ENCODE measurements at regions not wholly inside any gene's neighbourhood (a gene's known extent, or its start where the extent isn't known, plus 50 kb on each side); places are given as distances from the start of the nearest gene placed in this dataset.

DNA sequence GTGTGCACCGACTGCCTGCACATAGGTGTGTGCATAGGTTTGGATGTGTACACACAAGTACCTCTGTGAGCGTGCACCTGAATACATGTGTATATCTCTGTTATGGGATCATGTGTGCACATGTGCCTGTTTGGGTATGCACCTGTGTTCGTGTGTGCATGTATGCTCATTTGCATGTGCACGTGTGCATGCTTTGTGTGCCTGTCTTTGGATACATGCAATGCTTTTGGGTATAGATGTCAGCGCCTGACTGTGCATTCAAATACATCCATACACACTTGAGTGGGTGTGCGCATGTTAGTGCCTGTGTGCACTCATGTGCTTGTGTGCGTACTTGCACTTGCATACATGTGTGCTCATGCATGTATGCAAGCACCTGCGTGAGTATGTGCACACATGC lies 258.1 kb downstream of the IRX2 start:
- no peaks in the 10 kb centered on the region for H3K27me3 ChIP-seq
- H3K9me3 ChIP-seq = no peaks in the 10 kb centered on the region
- no peaks in the 10 kb centered on the region for H3K4me1 ChIP-seq (ENCODE audit: insufficient read depth)
- intact Hi-C loops (cut with DNase I) = no loop called here
- H3K27ac ChIP-seq = no peak overlapping the region
- no peaks in the 10 kb centered on the region for H3K36me3 ChIP-seq
- whole genome bisulfite sequencing, 3 donors = 73 to 88% (median 78%) methylated on average over 8 of the region's 8 CpGs
- TF ChIP-seq, protein P1, sequence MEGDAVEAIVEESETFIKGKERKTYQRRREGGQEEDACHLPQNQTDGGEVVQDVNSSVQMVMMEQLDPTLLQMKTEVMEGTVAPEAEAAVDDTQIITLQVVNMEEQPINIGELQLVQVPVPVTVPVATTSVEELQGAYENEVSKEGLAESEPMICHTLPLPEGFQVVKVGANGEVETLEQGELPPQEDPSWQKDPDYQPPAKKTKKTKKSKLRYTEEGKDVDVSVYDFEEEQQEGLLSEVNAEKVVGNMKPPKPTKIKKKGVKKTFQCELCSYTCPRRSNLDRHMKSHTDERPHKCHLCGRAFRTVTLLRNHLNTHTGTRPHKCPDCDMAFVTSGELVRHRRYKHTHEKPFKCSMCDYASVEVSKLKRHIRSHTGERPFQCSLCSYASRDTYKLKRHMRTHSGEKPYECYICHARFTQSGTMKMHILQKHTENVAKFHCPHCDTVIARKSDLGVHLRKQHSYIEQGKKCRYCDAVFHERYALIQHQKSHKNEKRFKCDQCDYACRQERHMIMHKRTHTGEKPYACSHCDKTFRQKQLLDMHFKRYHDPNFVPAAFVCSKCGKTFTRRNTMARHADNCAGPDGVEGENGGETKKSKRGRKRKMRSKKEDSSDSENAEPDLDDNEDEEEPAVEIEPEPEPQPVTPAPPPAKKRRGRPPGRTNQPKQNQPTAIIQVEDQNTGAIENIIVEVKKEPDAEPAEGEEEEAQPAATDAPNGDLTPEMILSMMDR (IDR thresholded peaks at IDR 0.05) = no peak
- TF ChIP-seq POLR2A (IDR thresholded peaks at IDR 0.05) (no peak), EP300 (IDR thresholded peaks at IDR 0.05) (no peak)
- DNase-seq = no peak
- no peak overlapping the region for H3K4me3 ChIP-seq

DNA sequence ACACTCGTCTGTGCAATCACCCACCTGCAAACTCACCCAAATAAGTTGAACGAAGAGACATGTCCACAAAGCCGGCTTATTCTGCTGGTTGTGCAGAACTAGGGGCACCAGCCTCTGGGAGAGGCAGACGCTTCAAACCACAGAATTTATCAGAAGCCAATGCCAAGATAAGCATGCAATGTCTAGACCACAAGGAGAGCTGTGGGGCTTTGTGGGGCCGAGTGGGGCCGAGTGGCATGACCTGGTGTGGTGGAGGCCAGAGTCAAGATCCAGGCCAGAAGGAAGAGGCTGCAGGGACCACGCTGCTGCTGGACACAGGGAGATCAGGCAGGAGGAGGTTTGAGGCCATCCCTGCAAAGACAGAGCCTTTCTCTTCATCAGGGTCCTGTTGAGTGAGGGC lies 259.0 kb downstream of the IRX2 start:
- Histone ChIP-seq H3K4me1 (ENCODE audit: insufficient read depth) (no peaks in the 10 kb centered on the region), H3K27ac (no peak overlapping the region), H3K27me3 (no peaks in the 10 kb centered on the region), H3K36me3 (no peaks in the 10 kb centered on the region), H3K4me3 (no peak overlapping the region), H3K9me3 (no peaks in the 10 kb centered on the region)
- no peak for TF ChIP-seq POLR2A (IDR thresholded peaks at IDR 0.05)
- TF ChIP-seq, protein P1 (IDR thresholded peaks at IDR 0.05) = no peak
- no peak for TF ChIP-seq EP300 (IDR thresholded peaks at IDR 0.05)
- WGBS, 3 donors = 54 to 76% (median 71%) methylated on average over 7 of the region's 7 CpGs
- intact Hi-C loops (cut with DNase I) = no loop called here
- DNase-seq = no peak

DNA sequence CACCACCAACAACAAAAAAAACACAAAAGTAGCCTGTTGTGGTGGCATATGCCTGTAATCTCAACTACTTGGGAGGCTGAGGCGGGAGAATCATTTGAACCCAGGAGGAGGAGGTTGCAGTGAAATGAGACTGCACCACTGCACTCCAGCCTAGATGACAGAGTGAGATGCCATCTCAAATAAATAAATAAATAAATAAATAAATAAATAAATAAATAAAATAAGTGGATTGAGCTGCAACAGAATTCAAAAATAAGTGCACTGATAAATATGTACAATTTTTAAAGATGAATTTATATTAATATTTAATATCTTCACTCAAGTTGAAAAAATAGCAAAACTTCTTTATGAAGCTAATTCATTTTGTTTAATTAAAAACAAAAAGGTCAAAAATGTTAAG lies 259.6 kb downstream of the IRX2 start:
- no peaks in the 10 kb centered on the region for H3K9me3 ChIP-seq
- no peak overlapping the region for H3K27ac ChIP-seq
- no peak overlapping the region for H3K4me3 ChIP-seq
- no peaks in the 10 kb centered on the region for H3K27me3 ChIP-seq
- 95 to 100% (median 100%) methylated on average over 1 of the region's 1 CpG for WGBS, 3 donors
- no peaks in the 10 kb centered on the region for H3K36me3 ChIP-seq
- DNase-seq = no peak
- H3K4me1 ChIP-seq (ENCODE audit: insufficient read depth) = no peaks in the 10 kb centered on the region
- intact Hi-C loops (cut with DNase I) = no loop called here
- no peak for TF ChIP-seq EP300 (IDR thresholded peaks at IDR 0.05)
- TF ChIP-seq, protein P1 (IDR thresholded peaks at IDR 0.05) = no peak
- no peak for TF ChIP-seq POLR2A (IDR thresholded peaks at IDR 0.05)

DNA sequence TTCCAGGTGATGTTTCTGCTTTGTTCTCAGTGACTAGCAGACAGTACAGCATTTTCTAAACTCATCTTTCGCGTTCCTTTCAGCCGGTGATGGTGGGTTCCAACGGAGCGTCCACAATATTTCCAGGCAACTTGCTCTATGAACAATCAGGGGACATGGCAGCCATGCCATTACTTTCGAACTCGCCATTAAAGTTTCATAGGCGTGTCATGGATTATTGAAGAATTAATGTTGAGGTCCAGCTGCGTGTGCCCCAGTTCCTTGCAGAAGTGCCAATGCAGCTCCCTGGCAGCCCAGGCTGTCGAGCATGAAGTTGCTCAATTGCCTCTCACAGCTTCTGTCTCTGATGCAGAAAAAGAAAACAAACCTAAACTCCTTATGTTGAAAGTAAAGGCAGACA lies 262.2 kb downstream of the IRX2 start:
- Histone ChIP-seq H3K27me3 (no peaks in the 10 kb centered on the region), H3K36me3 (no peaks in the 10 kb centered on the region), H3K4me3 (no peak overlapping the region), H3K9me3 (no peaks in the 10 kb centered on the region), H3K27ac (no peak overlapping the region), H3K4me1 (ENCODE audit: insufficient read depth) (no peaks in the 10 kb centered on the region)
- WGBS, 3 donors = 83 to 87% (median 85%) methylated on average over 10 of the region's 10 CpGs
- DNase-seq = no peak
- intact Hi-C loops (cut with DNase I) = no loop called here
- no peak for TF ChIP-seq EP300 (IDR thresholded peaks at IDR 0.05)

DNA sequence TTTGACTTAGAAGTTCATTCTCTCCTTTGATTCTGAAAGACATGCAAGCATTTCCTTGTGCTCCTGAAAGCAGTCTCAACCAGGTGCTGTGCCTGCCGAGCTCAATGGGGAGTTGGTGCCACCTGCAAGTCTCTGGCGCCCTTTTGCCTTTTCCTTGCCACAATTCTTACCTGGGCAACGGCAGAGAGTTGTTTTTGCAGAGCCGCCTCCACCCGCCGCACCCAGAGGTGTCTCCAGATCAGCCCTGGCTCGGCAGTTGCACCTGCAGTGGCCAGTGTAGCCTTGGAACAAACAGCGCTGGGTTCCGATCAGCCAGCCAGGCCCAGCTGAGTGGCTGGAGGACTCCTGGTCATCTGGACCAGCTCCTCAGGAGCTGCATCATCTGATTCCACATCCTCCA lies 262.9 kb downstream of the IRX2 start:
- no peaks in the 10 kb centered on the region for H3K9me3 ChIP-seq
- WGBS, 3 donors = 72 to 78% (median 76%) methylated on average over 9 of the region's 9 CpGs
- TF ChIP-seq, protein P1 (IDR thresholded peaks at IDR 0.05) = no peak
- no peak for TF ChIP-seq EP300 (IDR thresholded peaks at IDR 0.05)
- no peak for TF ChIP-seq POLR2A (IDR thresholded peaks at IDR 0.05)
- H3K4me1 ChIP-seq (ENCODE audit: insufficient read depth) = no peaks in the 10 kb centered on the region
- H3K4me3 ChIP-seq = no peak overlapping the region
- DNase-seq = no peak
- no peak overlapping the region for H3K27ac ChIP-seq
- no peaks in the 10 kb centered on the region for H3K27me3 ChIP-seq
- intact Hi-C loops (cut with DNase I) = no loop called here
- H3K36me3 ChIP-seq = no peaks in the 10 kb centered on the region

Measured in ovary (tissue), 7 donors.